HK-2 (cell line): ENCODE measurements at regions not wholly inside any gene's neighbourhood (a gene's known extent, or its start where the extent isn't known, plus 50 kb on each side); places are given as distances from the start of the nearest gene placed in this dataset.

Experiments
- DNase-seq: peaks from one replicate; pipeline ENCODE4 v3.0.0-alpha.2; 2018; ENCODE audit not compliant: unreplicated experiment

DNA sequence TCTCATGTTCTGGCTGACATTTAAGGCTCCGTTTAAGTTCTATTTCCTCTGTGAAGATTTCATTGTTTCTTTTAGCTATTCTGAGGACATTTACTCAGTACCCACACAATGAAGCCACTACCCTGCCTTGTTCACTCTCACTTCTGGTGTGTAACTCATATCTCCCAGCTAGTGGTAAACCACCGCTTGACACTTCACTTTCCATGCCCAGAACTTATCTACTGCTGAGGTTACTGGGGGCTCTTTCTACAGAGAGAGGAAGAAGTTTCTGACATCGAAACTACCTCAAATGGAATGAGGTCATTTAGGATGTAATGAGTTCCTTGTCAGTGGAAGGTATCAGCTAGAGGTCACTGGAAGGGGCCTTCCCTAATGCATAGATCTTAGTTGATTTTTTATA lies 501.5 kb downstream of the DMAC1 start:
- no peak for DNase-seq

GRCh38 chr9:7297521-7297920 lies 502.1 kb downstream of the DMAC1 start:
- DNase-seq: no peak

GRCh38 chr9:7293091-7293490 lies 506.5 kb downstream of the DMAC1 start:
- no peak for DNase-seq

GRCh38 chr9:7289773-7290172 lies 509.8 kb downstream of the DMAC1 start:
- no peak for DNase-seq

- DNase-seq: no peak
These were observed 511.6 kb downstream of the DMAC1 start for GRCh38 chr9:7287986-7288385.

GRCh38 chr9:7287065-7287464 lies 512.5 kb downstream of the DMAC1 start:
- DNase-seq: no peak

DNA sequence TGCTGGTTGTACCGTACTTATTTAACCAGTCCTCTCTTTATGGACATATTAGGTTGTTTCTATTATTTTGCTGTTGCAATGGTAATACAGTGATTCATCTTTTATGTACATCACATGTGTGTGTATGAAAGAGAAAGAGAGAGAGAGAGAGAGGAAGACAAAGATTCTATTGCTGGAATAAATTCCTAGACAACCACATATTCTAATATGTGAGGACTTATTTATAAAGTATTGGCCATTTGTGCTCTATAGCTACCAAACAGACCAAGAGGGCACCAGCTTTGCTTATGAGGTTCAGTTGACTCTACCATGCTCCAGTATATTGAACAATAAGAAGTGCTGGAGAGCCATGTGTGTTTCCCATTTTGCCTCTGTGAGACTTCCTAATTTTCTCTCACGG lies 513.5 kb downstream of the DMAC1 start:
- DNase-seq: no peak

GRCh38 chr9:7285199-7285598 lies 514.4 kb downstream of the DMAC1 start:
- no peak for DNase-seq

GRCh38 chr9:7284517-7284916 lies 515.1 kb downstream of the DMAC1 start:
- DNase-seq: no peak

DNA sequence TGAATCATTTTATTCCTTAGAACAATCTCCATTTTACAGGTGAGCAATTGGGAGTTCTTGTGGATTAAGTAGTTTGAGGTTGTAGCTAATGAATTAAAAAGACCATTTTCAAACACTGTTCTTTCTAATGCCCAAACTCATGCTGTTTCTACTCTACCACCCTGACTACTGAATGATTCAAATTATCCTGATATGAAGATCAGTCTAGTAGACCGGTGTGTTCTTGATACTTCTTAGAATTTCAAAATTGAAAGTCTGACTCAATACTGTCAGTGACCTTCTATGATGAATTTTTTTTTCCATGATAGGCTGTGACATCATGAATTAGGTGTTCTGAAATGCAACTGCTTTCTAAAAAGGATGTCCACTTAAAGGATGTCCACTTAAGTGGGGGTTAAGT lies 515.5 kb downstream of the DMAC1 start:
- DNase-seq: no peak

DNA sequence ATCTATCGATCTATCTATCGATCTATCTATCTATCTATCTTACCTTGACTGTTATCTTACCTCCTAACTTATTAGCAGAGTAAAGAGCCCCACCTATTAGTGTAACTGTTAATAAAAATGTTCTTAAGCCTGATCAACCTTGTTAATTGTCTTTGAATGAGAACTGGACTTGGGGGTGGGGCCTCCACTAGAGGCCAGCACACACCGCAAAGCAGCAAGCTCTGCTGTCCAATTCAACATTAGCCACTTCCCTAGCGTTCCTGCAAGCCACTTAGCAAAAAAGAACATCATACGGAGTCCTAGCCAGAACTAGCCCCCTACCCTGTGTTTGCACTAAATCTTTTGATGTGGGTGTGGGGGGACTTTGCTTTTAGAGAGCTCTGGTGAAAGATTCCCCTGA lies 515.8 kb downstream of the KDM4C start:
- no peak for DNase-seq

DNA sequence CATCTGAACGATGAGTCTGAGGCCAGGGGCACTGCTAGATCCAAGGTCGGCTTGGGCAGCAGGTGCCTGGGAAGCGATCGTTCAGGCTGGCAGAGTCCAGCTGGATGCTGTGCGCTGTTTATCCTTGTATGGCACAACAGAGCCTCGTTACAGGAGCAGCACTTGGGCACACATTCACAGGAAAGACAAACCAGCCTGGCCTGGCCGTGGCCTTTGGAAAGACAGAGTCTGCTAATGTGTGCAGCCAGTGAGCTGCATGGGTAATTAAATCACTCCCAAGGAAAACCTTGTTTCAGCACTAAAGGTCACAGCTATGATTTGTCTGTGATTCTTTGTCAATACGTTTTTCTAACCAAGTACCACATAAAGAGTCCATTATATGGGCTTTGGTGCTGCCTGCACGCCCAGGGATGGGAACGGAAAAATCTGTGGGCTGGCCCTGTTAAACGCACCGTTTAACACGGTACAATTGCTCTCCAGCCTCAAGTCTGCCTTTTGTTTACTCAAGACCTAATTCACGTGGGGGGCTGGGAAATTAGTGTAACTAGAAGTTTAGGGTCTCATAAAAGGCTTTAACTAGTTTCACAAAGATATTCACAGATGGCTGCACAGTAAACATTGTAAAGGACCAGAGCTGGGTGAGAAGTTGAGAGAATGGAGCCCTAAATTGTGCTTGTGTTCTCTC lies 509.3 kb downstream of the KDM4C start:
- no peak for DNase-seq

DNA sequence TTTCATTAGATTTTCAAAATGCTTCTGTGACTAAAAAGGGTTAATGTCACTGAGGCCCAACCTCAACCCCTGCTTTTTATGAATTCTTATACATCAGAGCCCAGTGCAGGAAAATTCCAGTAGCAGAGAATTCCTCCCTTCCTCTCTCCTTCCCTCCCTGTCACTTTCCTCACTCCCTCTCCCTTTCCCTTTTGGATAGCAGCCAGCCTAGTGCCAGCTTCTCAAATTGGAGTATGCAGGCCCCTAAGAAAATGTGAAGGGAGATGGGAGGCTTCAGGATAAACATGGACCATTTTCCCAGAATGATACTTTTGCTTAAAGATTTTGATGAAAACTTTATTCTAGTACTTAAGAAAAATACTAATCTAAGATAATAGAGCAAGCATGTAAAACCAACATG lies 507.4 kb downstream of the KDM4C start:
- DNase-seq: no peak

DNA sequence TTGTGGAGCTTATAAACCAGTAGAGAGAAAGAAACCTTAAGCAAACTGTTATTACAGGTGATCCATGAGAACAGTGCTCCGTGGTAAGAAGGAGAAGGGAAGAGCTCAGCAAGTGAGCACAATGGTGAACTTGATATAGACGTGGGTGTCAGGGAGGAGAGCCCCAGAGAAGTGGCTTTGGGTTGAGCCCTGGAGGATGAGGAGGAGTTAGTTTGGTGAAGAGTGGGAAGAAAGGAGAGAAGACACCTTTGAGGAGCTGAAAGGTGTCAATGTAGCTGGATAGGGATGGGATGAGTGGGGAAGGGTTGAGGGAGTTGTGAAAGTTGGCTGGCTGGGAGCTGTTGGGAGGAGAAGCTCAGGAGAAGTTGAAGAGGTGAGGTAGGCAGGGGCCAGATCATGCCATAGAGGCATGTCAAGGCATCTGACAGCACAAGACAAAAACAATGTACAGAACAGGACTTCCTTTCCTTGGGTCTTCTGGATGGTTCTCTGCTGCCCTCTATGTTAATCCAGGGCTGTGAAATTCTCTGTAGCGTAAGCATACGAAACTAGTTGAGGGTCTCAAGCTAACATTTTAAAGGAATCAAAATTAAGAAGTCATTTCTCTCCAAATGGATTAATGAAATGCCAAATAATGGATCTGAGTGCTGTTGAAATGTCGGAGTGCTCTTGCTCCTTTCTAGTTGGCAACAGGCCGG lies 501.9 kb downstream of the KDM4C start:
- DNase-seq: no peak

- DNase-seq: no peak
These were observed 501.1 kb downstream of the KDM4C start for GRCh38 chr9:7258688-7259396.

DNA sequence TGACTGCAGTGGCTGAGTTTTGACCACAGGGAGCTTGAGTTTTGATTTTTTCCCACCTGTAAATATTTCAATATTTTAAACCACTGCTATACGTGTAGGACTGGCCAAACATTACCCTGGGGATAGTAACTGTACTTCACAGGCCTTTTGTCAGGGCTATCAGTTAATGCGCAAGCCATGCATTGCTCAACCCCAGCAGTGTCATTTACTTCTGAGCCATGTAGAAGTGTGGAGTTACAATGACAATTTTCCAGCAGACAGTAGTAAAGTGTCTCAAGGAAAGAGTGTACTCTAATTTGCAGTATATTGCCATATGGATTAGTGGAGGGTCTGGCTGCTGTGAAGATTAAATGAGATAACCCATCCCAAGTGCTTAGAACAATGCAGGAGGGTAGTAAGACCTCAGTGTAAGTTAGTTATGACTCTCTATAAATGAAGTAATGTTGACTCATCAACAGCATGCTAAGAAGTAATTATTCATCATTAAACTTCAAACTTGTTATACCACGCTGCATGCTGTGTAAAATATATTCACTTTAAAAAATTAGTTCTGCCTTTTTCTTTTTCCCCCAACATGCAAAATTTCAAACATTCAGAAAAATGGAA lies 489.2 kb downstream of the KDM4C start:
- DNase-seq: no peak

DNA sequence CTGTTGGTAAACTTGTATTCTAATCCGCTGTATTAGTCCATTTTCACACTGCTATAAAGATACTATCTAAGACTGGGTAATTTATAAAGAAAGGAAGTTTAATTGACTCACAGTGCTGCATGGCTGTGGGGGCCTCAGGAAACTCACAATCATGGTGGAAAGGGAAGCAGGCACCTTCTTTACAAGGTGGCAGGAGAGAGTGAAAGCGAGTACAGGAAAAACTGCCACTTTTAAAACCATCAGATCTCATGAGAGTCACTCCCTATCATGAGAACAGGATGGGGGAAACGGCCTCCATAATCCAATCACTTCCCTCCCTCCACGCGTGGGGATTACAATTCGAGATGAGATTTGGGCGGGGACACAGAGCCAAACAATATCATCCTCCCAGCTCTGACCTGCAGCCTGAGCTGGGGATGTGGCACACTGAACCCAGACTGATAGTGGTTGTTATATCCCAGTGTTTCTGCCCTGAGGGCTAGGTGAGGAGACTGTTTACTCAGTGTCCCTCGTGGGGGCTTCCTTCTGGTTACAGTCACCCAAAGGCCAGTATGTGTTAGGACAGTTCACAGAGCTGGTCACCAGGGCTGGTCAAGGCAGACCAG lies 488.3 kb downstream of the KDM4C start:
- no peak for DNase-seq

DNA sequence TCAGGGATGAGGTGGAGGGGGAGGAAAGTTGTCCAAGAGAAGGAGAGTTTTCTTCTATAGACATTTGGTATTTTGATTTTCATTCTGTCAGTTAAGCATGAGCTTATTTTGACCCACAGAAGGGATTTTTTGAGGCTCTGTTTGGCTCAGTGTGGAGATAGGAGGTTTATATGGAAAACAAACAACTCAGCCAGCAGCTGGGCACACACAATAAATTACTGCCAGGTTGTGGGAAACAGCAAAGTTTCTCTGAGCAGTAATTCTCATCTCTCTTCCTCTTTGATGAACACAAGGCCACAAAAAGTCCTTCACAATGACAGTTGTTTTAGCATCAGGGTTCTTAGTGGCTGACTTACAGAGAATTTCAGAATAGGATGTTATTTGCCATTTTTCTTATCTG lies 486.1 kb downstream of the KDM4C start:
- no peak for DNase-seq

GRCh38 chr9:7242126-7242525 lies 484.4 kb downstream of the KDM4C start:
- DNase-seq: no peak

GRCh38 chr9:7241694-7242093 lies 483.9 kb downstream of the KDM4C start:
- DNase-seq: no peak

- DNase-seq: no peak
These were observed 483.0 kb downstream of the KDM4C start for GRCh38 chr9:7240569-7241311.

- DNase-seq: no peak
These were observed 481.9 kb downstream of the KDM4C start for GRCh38 chr9:7239708-7240107.
